ENCODE measurements at regions not wholly inside any gene's neighbourhood (a gene's known extent, or its start where the extent isn't known, plus 50 kb on each side); places are given as distances from the start of the nearest gene placed in this dataset.

GRCh38 chr12:113561068-113561780 lies 89.6 kb upstream of the LHX5 start:
- 61 to 69% methylated on average over 18 of the region's 18 CpGs for WGBS, 2 donors
- no peaks in the 10 kb centered on the region for H3K4me1 ChIP-seq
- H3K36me3 ChIP-seq, result no peaks in the 10 kb centered on the region
- TF ChIP-seq POLR2A (IDR thresholded peaks at IDR 0.05), result no peak
- TF ChIP-seq CTCF (IDR thresholded peaks at IDR 0.05), result no peak
- no peaks in the 10 kb centered on the region for H3K9me3 ChIP-seq
- no peaks in the 10 kb centered on the region for H3K27me3 ChIP-seq
- no peak overlapping the region for H3K4me3 ChIP-seq (replicated peaks in 1 of 3)
- DNase-seq, result no peak
- intact Hi-C loops (cut with DNase I), result no loop called here
- H3K27ac ChIP-seq, result no peak overlapping the region

GRCh38 chr12:113559466-113559865 lies 87.8 kb upstream of the LHX5 start:
- Histone ChIP-seq H3K9me3 (no peaks in the 10 kb centered on the region), H3K27me3 (no peaks in the 10 kb centered on the region), H3K4me1 (no peaks in the 10 kb centered on the region), H3K4me3 (replicated peaks in 1 of 3) (no peak overlapping the region), H3K36me3 (no peaks in the 10 kb centered on the region), H3K27ac (no peak overlapping the region)
- intact Hi-C loops (cut with DNase I), result no loop called here
- no peak for DNase-seq
- TF ChIP-seq POLR2A (IDR thresholded peaks at IDR 0.05) (no peak), CTCF (IDR thresholded peaks at IDR 0.05) (no peak)
- 79 to 86% methylated on average over 2 of the region's 2 CpGs for WGBS, 2 donors

GRCh38 chr12:113555226-113555625 lies 83.6 kb upstream of the LHX5 start:
- WGBS, 2 donors, result 74 to 77% methylated on average over 7 of the region's 7 CpGs
- H3K27me3 ChIP-seq, result no peaks in the 10 kb centered on the region
- no peaks in the 10 kb centered on the region for H3K36me3 ChIP-seq
- H3K9me3 ChIP-seq, result no peaks in the 10 kb centered on the region
- DNase-seq, result no peak
- H3K4me1 ChIP-seq, result no peaks in the 10 kb centered on the region
- intact Hi-C loops (cut with DNase I), result no loop called here
- no peak overlapping the region for H3K27ac ChIP-seq
- no peak overlapping the region for H3K4me3 ChIP-seq (replicated peaks in 1 of 3)
- no peak for TF ChIP-seq CTCF (IDR thresholded peaks at IDR 0.05)
- no peak for TF ChIP-seq POLR2A (IDR thresholded peaks at IDR 0.05)

- DNase-seq, result no peak
- H3K36me3 ChIP-seq, result no peaks in the 10 kb centered on the region
- H3K4me3 ChIP-seq (replicated peaks in 1 of 3), result no peak overlapping the region
- H3K27me3 ChIP-seq, result no peaks in the 10 kb centered on the region
- intact Hi-C loops (cut with DNase I), result no loop called here
- H3K9me3 ChIP-seq, result no peaks in the 10 kb centered on the region
- TF ChIP-seq CTCF (IDR thresholded peaks at IDR 0.05), result no peak
- TF ChIP-seq POLR2A (IDR thresholded peaks at IDR 0.05), result no peak
- no peak overlapping the region for H3K27ac ChIP-seq
- 80 to 94% methylated on average over 7 of the region's 8 CpGs for WGBS, 2 donors
- no peaks in the 10 kb centered on the region for H3K4me1 ChIP-seq
These were observed 81.1 kb upstream of the LHX5 start for GRCh38 chr12:113552760-113553159.

- H3K27me3 ChIP-seq, result no peaks in the 10 kb centered on the region
- no peaks in the 10 kb centered on the region for H3K4me1 ChIP-seq
- WGBS, 2 donors, result 87 to 89% methylated on average over 4 of the region's 4 CpGs
- H3K4me3 ChIP-seq (replicated peaks in 1 of 3), result no peak overlapping the region
- no peak for TF ChIP-seq POLR2A (IDR thresholded peaks at IDR 0.05)
- TF ChIP-seq CTCF (IDR thresholded peaks at IDR 0.05), result no peak
- H3K9me3 ChIP-seq, result no peaks in the 10 kb centered on the region
- no peak overlapping the region for H3K27ac ChIP-seq
- intact Hi-C loops (cut with DNase I), result no loop called here
- H3K36me3 ChIP-seq, result no peaks in the 10 kb centered on the region
- DNase-seq, result no peak
These were observed 79.9 kb upstream of the LHX5 start for GRCh38 chr12:113551563-113551962.
